ENCODE measurements at regions not wholly inside any gene's neighbourhood (a gene's known extent, or its start where the extent isn't known, plus 50 kb on each side); places are given as distances from the start of the nearest gene placed in this dataset.

DNA sequence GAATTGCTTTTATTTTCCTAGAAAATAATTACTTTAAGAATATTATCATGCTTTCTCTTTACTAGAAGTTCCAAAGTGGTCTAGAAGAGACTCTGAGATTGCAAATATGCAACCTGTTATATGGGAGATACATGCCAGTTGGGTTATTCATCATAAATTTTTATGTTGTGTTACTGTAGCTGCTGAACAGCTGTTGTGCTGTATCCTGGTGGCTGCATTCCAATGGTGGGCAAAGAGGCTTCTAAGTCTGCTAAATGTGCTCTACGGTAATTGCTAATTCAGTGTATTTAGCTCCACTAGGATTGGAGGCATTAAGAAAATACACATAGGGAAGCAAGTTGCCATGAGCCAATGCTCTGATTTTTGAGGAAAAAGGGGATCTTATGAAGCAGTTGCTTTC is 409.0 kb downstream of the TUSC7 start:
- no peaks in the 10 kb centered on the region for H3K4me1 ChIP-seq
- H3K27me3 ChIP-seq, result no peaks in the 10 kb centered on the region
- DNase-seq, result no peak
- no peaks in the 10 kb centered on the region for H3K36me3 ChIP-seq
- no peaks in the 10 kb centered on the region for H3K9me3 ChIP-seq
- intact Hi-C loops (cut with DNase I), result no loop called here
- no peak overlapping the region for H3K4me3 ChIP-seq (replicated peaks in 1 of 3)
- TF ChIP-seq, protein P1, sequence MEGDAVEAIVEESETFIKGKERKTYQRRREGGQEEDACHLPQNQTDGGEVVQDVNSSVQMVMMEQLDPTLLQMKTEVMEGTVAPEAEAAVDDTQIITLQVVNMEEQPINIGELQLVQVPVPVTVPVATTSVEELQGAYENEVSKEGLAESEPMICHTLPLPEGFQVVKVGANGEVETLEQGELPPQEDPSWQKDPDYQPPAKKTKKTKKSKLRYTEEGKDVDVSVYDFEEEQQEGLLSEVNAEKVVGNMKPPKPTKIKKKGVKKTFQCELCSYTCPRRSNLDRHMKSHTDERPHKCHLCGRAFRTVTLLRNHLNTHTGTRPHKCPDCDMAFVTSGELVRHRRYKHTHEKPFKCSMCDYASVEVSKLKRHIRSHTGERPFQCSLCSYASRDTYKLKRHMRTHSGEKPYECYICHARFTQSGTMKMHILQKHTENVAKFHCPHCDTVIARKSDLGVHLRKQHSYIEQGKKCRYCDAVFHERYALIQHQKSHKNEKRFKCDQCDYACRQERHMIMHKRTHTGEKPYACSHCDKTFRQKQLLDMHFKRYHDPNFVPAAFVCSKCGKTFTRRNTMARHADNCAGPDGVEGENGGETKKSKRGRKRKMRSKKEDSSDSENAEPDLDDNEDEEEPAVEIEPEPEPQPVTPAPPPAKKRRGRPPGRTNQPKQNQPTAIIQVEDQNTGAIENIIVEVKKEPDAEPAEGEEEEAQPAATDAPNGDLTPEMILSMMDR (IDR thresholded peaks at IDR 0.05), result no peak
- TF ChIP-seq POLR2A (IDR thresholded peaks at IDR 0.05), result no peak
- 48 to 79% methylated on average over 1 of the region's 1 CpG for WGBS, 2 donors
- no peak overlapping the region for H3K27ac ChIP-seq

DNA sequence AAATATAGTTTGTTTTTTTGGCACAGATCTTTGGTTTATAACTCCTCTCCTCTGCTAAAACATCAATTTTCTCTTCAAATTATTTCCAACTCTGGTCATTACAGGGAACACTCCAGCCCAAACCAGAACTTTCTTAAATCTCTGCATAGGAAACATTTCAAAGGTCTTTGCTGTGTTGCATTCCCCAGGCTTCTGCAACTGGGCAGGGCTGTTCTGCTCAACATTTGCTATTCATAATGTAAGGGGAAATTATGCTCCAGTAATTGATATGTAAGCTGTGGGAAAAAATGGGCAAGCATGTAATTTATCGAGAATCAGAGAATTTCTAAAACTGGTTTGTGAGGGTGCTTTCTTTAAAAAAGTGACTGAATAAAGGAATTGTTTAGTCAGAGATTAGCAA is 410.4 kb downstream of the TUSC7 start:
- Histone ChIP-seq H3K36me3 (no peaks in the 10 kb centered on the region), H3K9me3 (no peaks in the 10 kb centered on the region), H3K4me1 (no peaks in the 10 kb centered on the region), H3K27ac (no peak overlapping the region), H3K4me3 (replicated peaks in 1 of 3) (no peak overlapping the region), H3K27me3 (no peaks in the 10 kb centered on the region)
- intact Hi-C loops (cut with DNase I), result no loop called here
- WGBS, 2 donors, result 94 to 98% methylated on average over 1 of the region's 1 CpG
- TF ChIP-seq POLR2A (IDR thresholded peaks at IDR 0.05), result no peak
- TF ChIP-seq, protein P1 (IDR thresholded peaks at IDR 0.05), result no peak
- DNase-seq, result no peak

DNA sequence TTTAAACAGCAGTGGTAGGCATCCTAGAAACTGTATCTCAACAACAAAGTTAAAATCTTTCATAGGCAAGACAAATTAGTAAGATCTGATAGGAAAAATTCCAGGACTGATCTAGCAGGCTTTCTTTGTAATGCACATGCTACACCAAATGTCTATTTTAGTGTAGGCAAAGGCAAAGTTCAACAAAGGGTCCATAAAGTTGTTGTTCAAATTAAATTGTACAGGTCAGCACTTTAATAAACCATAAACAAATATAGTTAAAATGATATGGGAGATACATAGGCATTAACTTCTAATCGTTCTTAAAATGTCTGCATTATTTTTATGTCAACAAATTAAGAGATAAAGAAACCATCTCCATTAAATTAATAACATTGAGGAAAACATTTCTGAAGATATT is 413.0 kb downstream of the TUSC7 start:
- H3K27ac ChIP-seq, result no peak overlapping the region
- H3K9me3 ChIP-seq, result no peaks in the 10 kb centered on the region
- H3K27me3 ChIP-seq, result no peaks in the 10 kb centered on the region
- DNase-seq, result no peak
- TF ChIP-seq, protein P1 (IDR thresholded peaks at IDR 0.05), result no peak
- TF ChIP-seq POLR2A (IDR thresholded peaks at IDR 0.05), result no peak
- no peaks in the 10 kb centered on the region for H3K4me1 ChIP-seq
- H3K4me3 ChIP-seq (replicated peaks in 1 of 3), result no peak overlapping the region
- no peaks in the 10 kb centered on the region for H3K36me3 ChIP-seq
- 82 to 92% methylated on average over 1 of the region's 1 CpG for WGBS, 2 donors
- intact Hi-C loops (cut with DNase I), result no loop called here

DNA sequence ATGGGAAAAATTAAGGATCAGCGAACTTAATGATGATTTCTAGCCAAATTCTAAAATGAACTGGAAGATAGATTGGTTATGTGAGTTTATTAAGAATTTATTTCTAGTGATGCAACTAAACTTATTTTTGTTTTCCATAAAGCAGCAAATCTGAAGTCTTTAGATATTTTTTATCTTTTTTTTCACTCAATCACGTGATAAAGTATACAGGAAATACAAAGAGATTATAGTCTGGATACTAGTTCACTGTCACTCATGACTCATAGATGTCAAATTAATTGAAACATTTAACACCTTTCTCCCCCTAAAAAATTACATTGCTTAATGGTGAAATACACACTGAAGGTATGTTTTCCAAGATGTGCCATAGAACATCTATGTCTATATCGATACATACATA is 416.9 kb downstream of the TUSC7 start:
- H3K9me3 ChIP-seq, result no peaks in the 10 kb centered on the region
- WGBS, 2 donors, result 90 to 91% methylated on average over 3 of the region's 3 CpGs
- H3K27ac ChIP-seq, result no peak overlapping the region
- no peak for DNase-seq
- no peaks in the 10 kb centered on the region for H3K36me3 ChIP-seq
- intact Hi-C loops (cut with DNase I), result no loop called here
- no peak overlapping the region for H3K4me3 ChIP-seq (replicated peaks in 1 of 3)
- no peaks in the 10 kb centered on the region for H3K27me3 ChIP-seq
- H3K4me1 ChIP-seq, result no peaks in the 10 kb centered on the region
- TF ChIP-seq, protein P1 (IDR thresholded peaks at IDR 0.05), result no peak
- no peak for TF ChIP-seq POLR2A (IDR thresholded peaks at IDR 0.05)

DNA sequence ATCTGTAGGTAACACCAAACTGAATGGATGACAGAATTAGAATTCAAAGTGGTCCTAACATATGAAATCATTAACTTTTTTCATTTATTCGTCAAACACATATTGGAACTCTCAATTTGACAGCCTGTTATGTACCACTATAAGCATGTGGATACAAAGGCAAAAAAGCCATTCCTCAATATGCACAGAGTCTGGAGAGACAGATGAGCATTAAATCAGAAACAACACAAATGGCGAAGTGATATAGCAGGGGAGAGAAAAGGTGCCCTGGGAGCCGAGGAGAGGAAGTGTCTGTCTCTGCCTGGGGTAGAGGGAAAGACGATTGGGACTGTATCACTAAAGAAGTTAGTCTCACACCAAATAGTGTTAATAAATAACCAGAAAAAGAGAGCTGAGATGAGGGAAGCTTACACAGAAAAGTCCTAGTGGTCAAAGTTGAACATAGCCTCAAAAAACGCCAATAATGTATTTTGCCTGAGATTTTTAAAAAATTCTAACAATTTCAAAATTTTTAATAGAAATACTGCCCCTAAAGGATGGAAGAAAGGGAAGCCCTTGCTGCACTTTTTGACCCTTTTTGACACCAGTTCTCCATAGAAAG is 417.5 kb downstream of the TUSC7 start:
- no peaks in the 10 kb centered on the region for H3K9me3 ChIP-seq
- intact Hi-C loops (cut with DNase I), result no loop called here

More for the DNA sequence above, 417.5 kb downstream of the TUSC7 start:
- H3K27me3 ChIP-seq, result no peaks in the 10 kb centered on the region
- H3K36me3 ChIP-seq, result no peaks in the 10 kb centered on the region
- 80 to 81% methylated on average over 5 of the region's 5 CpGs for WGBS, 2 donors
- no peak for TF ChIP-seq POLR2A (IDR thresholded peaks at IDR 0.05)
- TF ChIP-seq, protein P1 (IDR thresholded peaks at IDR 0.05), result no peak
- no peak overlapping the region for H3K4me3 ChIP-seq (replicated peaks in 1 of 3)
- no peak overlapping the region for H3K27ac ChIP-seq
- H3K4me1 ChIP-seq, result no peaks in the 10 kb centered on the region
- DNase-seq, result no peak

Data from thyroid gland (tissue), 4 donors.